GM18951 (cell line): ENCODE measurements at regions not wholly inside any gene's neighbourhood (a gene's known extent, or its start where the extent isn't known, plus 50 kb on each side); places are given as distances from the start of the nearest gene placed in this dataset.

Source experiments
- POLR2A ChIP-seq: IDR thresholded peaks from 4 replicates; pipeline ENCODE4 v1.6.1; 2011; ENCODE audit warnings: mild to moderate bottlenecking; ENCODE audit not compliant: insufficient read length, insufficient read depth; ENCODE audit errors: extremely low read depth
- in situ Hi-C: fragments of 300-500 bp; cut with MboI; formaldehyde crosslinking; loops from one replicate; pipeline ENCODE4 v1.12.0; 2022; ENCODE audit warnings: low sequenced_read_pairs, mixed read lengths, inconsistent platforms; ENCODE audit not compliant: unreplicated experiment

DNA sequence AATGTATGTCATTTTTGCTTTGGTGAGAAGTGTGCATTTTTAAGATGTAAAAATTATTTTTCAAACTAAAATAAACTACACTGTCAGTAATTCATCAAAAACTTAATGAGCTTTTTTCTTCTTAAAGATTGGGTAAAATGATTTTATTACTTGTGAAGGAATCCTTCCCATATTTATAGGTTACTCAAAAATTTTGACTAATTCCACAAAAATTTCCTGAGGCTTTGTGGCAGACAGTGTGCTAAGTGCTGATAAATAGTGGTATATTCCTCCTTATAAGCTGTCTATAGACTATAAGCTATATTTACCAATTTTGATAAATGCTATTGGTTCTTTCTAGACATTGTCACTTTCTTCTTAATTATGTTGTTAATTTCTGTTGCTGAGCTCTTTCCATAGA is 284.5 kb upstream of the SEMA6D start:
- in situ Hi-C loops = no loop called here
- no peak for TF ChIP-seq POLR2A

DNA sequence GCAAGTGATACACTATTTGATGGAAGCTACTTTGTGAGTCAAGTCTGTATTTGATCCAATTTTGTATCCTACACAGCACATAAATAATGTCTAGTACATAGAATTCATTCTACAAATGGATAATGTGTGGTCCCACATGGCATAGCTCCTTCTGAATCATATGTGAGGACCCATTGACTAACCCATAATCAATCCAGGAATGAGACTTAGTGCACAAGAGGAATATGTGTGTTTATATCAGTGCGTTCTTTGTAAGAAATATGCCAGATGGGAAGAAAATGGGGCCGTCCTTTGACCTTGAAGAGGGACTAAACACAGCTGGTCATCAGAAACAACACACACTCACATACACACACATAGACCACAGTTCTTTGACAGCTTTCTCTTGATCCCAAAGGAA is 282.7 kb upstream of the SEMA6D start:
- in situ Hi-C loops = no loop called here
- TF ChIP-seq POLR2A = no peak

DNA sequence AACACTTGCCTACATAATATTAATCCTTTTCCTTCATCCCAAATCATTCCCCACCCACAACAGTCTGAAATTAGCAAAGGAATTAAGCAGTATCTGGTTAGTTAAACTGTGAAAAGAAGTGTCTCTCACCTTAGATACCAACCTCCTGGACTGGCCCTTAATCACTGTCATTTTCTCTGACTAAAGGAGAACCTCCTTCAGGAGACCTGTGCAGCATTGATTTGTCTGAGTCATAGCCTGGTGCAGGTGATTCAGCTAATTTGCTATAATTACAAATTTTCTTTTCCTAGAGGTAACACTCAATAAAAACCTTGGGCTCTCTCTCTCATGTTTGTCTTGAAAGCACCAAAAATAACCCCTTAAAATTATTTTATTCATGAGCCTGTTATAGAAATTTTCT is 279.8 kb upstream of the SEMA6D start:
- TF ChIP-seq POLR2A = no peak
- in situ Hi-C loops = no loop called here

DNA sequence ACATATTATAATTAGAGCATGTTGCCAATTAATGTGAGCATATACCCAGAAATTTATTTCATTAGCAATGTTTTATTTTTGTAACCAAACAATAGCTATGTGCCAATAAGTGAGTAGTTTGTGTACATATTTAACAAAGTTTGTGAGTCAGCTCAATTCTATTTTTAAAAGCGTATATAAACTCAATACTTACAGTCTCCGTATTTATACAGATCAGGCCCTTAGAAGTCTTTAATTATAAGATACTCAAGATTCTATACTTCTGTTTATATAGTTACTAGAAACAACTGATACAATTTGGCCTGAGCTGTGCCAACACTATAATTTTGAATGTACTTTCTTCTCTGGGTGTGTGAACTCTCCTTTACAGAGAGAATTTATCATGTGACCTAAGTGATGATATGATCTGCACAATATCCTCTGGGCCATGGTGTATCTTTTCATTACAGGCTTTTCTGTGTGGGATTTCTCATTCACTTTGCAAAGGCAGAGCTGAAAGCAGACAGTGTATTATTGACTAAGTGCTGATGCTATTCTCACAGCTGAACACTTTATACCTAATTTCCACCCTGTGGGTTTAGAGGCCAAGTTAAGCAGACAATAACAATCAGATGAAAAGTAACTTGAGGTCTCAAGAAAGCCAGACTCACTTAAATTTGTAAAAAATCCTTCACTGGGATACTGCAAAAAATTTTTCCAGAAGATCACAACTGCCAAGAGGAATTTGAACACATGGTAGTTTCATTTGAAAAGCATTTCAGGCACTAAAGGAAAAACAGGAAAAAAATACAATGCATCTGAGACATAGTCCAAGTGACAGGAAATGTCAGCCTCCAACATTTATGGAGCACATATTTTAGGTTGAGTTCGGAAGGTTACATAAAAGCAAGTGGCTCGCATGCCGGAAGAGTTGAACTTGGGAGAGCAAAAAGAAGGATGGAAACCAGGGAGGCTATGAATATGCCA is 277.9 kb upstream of the SEMA6D start:
- no peak for TF ChIP-seq POLR2A
- in situ Hi-C loops = no loop called here

DNA sequence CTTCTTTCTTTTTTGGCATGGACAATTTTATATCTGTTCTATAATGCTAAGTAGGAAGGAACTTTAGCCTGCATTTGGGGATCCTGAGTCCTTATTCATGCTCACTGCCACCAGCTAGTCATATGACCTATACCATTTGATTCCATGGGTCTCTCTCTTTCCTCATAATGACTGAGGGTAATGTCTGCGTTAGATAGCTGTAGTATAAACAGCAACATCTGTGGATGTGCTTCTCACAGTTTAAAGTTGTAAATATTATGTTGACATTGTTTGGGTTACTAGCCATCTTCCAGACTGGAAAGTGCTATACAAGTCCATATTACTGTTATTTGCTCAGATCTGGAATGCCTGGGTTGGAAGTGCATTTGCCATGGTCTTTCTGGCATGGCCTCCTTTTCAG is 274.9 kb upstream of the SEMA6D start:
- no peak for TF ChIP-seq POLR2A
- in situ Hi-C loops = no loop called here

DNA sequence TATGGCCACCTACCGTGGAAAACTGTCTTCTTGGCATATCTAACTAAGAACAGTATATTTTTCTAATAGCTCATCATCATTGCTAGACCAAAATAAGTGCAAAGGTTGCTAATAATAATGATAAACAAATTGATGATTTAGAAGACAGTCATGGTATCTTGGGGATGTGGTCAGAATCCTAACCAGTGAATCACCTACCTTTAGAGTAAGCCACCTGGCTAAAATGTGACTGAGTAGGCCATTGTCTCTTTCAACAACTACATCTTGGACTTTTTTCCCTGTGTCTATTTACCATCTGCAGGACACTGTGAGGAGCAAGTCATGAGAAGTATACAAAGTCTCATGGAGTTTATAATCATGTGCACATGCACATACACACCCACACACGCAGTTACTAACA is 273.5 kb upstream of the SEMA6D start:
- TF ChIP-seq POLR2A = no peak
- in situ Hi-C loops = no loop called here

DNA sequence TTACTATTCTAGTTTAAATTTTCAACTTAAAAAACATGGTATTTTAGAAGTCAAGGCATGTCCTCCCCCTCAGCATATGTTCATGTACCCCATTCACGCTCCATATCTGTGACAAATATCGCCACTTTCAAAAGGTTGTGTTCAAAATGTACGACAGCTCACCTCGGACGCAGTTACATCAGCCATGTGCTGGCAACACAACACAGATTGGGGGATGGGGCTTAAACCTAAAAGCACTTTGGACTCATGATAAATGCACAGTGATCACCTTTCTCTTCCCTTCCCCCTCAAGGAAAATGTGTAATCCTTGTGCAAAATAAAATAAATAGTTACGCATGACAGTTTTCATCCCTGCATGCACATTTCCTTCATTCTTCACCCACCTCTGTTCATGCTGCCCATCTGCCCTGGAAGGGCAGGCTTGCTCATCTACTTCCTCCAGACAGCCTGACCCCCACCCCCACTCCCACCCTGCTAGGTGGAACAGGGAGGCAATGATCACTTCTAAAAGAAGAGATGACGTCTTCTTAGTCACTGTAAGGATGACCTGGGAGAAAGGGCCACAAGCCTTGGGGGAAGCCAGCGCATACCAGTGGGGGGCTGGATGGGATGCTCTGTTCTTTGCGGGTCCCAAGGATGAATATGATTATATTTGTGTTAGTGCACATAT is 271.4 kb upstream of the SEMA6D start:
- in situ Hi-C loops = no loop called here
- no peak for TF ChIP-seq POLR2A

DNA sequence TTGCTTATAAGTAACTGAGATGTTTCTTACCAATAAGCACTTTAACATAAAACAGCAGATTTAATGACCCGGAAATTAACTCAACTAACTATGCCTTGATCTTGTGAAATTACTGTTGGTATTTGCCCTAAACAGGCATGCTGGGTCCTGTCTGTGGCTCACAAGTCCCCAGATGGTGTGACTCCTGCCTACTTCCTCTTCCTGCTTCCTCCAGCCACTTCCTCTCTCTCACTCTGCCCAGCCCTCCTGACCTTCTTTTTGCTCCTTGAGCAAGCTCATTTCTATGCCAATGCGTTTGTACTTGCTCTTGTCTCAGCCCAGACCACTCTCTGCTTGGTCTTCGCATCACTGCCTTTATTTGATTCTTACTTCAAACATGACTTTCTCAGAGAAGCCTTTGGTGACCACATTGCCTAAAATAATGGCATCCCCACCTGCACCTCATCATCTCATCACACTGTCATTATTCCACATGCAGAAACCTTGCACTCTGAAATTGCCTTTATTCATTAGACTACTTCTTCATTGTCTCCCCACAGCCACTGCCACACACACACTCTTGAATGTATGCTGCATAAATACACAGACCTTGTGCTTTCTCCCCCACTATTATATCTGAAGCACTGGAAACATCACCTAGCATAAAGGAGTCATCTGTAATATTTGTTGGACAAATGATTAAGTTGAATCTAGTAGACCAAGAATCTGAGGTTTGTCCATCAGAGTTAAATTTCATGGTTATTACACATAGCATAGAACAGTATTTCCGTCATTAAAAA is 256.3 kb upstream of the SEMA6D start:
- TF ChIP-seq POLR2A = no peak
- in situ Hi-C loops = no loop called here

DNA sequence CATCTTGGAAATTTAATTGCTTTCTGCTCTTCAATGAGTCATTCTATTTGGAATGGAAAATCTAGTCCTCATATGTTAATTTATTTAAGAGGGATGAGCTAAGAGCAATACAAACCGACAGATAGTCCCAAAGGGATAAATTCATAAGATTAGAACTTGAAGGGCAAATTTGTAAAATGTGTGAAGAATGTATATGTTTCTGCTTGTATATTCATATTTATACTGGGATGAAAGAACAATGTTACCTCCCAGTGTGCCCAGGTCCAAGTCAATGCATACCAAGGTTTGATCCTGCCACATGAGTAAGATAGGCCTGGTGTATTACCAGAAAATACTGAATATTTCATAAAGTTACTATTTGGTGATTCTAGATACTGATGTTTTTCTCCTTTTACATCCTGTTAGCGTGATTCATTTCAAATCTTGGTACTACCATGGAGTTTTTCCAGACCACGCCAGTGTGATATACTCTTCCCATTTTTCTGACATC is 255.6 kb upstream of the SEMA6D start:
- in situ Hi-C loops = no loop called here
- no peak for TF ChIP-seq POLR2A

DNA sequence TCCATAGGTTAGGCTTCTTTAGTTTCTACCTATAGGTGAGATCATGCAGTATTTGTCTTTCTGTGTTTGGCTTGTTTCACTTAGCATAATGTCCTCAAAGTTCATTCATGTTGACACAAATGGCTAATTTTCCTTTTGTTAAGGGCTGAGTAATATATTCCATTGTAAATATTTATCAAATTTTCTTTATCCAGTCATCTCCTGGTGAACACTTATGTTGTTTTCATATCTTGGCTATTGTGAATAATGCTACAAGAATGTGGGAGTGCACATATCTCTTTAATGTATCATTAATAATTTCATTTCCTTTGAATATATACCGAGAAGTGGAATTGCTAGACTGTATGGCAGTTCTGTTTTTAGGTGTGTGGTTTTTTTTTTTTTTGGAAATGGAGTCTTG is 250.9 kb upstream of the SEMA6D start:
- in situ Hi-C loops = no loop called here

DNA sequence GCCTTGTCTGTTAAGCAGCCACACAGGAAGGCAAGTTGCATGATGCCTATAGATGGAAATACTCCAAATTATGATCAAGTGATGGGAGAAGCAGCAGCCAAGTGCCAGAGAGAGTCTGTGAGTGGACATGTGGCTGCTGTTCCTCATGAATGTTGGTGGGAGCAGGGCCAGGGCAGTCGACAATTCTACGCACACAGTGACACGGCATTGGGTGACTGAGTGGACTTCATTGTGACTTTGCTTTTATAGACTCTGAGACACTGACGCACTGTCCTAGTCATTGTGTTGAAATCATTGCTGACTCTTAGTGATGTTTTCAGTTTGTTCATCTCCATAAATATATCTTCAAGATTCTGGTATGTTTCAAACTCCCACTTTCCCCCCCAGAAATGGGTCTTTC is 246.3 kb upstream of the SEMA6D start:
- in situ Hi-C loops = no loop called here
- no peak for TF ChIP-seq POLR2A

More for the DNA sequence above, 250.9 kb upstream of the SEMA6D start:
- TF ChIP-seq POLR2A = no peak

DNA sequence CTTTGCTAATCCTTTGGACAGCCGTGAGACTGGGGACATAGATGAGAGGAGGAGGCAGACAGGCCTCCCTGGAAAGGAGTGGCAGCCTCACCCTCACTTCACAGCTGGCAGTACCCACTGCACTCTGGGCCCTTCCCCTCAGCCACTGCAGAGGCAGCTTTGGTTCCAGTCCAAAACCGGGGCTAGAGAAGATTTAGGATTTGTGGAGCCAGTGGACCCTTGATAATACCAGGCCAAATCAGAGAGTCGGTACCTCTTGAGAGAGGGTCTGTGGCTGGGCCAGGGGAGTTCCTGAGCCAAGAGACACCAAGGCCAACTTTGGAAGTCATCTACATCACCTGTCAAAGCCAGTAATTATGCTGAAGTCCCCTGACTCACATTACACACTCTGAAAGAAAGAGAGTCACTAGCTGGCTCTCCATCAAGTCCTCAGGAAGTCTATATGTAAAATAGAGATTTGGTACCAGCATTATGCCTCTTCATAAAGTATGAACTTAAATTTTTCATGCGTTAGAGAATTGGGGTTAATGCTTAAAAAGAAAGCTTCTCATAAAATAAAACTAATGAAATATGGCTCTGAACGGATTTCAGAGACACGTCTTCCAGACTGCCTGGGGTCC is 244.1 kb upstream of the SEMA6D start:
- TF ChIP-seq POLR2A = no peak
- in situ Hi-C loops = no loop called here

DNA sequence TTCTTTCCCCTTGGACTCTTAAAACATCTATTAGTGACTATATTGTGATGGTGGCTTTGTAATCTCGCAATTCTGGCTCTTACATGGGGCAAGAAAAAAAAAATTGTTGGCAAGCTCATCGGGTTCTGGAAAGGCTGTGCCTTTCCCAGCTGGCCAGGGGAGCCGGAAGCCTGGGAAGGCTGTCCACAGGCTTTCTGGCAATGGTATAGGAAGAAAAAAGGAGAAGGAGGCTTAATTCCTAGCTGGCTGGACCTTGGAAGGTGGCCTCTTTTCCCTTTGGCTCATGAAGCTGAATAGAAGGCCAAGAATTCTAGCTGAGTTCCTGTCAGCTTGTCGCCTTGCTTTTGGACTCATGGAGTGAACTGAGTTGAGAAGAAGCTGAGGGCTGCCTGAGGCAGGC is 243.5 kb upstream of the SEMA6D start:
- no peak for TF ChIP-seq POLR2A
- in situ Hi-C loops = no loop called here
